HFFc6 (cell line): ENCODE measurements at regions not wholly inside any gene's neighbourhood (a gene's known extent, or its start where the extent isn't known, plus 50 kb on each side); places are given as distances from the start of the nearest gene placed in this dataset.

Experiments used
- DNase-seq: peaks from one replicate; pipeline ENCODE4 v3.0.0-alpha.2; 2018
- H3K27ac Mint-ChIP-seq: 2 replicates; pipeline ENCODE4 v1.8.0; 2020; ENCODE audit warnings: mild to moderate bottlenecking, mixed read lengths
- H3K27me3 Mint-ChIP-seq: 2 replicates; pipeline ENCODE4 v1.8.0; 2021; ENCODE audit warnings: mild to moderate bottlenecking, moderate library complexity, mixed read lengths; ENCODE audit not compliant: insufficient read depth
- H3K36me3 Mint-ChIP-seq: 2 replicates; pipeline ENCODE4 v1.8.0; 2021; ENCODE audit warnings: low read depth, mixed read lengths
- H3K4me1 Mint-ChIP-seq: 2 replicates; pipeline ENCODE4 v1.8.0; 2020; ENCODE audit warnings: low read depth, mixed read lengths
- H3K4me3 Mint-ChIP-seq: 2 replicates; pipeline ENCODE4 v1.8.0; 2020; ENCODE audit warnings: mild to moderate bottlenecking, moderate library complexity, mixed read lengths
- H3K9me3 Mint-ChIP-seq: 2 replicates; pipeline ENCODE4 v1.8.0; 2020; ENCODE audit warnings: mild to moderate bottlenecking, mixed read lengths
- TF ChIP-seq, protein P1 (sequence below): fragments of 200-600 bp; sonication (generic); IDR thresholded peaks from 2 replicates; pipeline ENCODE4 v1.5.0; 2021; ENCODE audit warnings: antibody characterized with exemption, mild to moderate bottlenecking

DNA sequence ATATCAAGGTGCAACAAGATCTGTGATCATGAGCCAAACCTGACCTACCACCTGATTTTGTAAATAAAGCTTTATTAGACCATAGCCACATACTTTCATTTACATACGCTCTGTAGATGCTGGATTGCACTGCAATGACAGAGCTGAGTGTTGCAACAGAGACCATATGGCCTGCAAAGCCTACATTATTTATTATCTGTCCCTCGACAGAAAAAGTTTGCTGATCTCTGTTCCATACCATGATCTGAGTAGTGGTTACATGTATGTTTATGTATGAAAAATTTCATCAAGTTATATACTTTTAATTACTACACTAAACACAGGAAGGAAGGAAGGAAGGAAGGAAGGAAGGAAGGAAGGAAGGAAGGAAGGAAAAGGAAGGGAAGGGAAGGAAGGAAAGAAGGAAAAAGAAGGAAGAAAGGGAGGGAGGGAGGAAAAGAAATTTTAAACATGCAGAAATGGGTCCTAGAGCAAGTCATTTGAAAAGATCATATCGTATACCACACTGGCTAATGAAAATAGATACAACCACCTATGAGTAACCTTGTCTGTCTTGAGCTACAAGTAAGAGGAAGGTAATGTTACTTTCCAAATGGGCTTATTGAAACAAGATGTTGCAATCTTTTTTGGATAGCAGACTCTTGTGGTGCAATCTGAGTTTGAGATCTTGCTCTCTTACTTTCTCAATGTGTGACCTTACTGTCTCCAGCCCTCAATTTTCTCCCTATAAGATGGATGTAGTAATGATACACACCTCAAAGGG is 441.0 kb downstream of the KIF16B start:
- H3K4me3 Mint-ChIP-seq: no peak overlapping the region
- H3K36me3 Mint-ChIP-seq: no peaks in the 10 kb centered on the region
- no peaks in the 10 kb centered on the region for H3K27me3 Mint-ChIP-seq
- H3K9me3 Mint-ChIP-seq: peaks cover 72% of the 10 kb centered on the region
- no peak for DNase-seq
- TF ChIP-seq, protein P1, sequence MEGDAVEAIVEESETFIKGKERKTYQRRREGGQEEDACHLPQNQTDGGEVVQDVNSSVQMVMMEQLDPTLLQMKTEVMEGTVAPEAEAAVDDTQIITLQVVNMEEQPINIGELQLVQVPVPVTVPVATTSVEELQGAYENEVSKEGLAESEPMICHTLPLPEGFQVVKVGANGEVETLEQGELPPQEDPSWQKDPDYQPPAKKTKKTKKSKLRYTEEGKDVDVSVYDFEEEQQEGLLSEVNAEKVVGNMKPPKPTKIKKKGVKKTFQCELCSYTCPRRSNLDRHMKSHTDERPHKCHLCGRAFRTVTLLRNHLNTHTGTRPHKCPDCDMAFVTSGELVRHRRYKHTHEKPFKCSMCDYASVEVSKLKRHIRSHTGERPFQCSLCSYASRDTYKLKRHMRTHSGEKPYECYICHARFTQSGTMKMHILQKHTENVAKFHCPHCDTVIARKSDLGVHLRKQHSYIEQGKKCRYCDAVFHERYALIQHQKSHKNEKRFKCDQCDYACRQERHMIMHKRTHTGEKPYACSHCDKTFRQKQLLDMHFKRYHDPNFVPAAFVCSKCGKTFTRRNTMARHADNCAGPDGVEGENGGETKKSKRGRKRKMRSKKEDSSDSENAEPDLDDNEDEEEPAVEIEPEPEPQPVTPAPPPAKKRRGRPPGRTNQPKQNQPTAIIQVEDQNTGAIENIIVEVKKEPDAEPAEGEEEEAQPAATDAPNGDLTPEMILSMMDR: no peak
- no peaks in the 10 kb centered on the region for H3K4me1 Mint-ChIP-seq
- no peak overlapping the region for H3K27ac Mint-ChIP-seq

DNA sequence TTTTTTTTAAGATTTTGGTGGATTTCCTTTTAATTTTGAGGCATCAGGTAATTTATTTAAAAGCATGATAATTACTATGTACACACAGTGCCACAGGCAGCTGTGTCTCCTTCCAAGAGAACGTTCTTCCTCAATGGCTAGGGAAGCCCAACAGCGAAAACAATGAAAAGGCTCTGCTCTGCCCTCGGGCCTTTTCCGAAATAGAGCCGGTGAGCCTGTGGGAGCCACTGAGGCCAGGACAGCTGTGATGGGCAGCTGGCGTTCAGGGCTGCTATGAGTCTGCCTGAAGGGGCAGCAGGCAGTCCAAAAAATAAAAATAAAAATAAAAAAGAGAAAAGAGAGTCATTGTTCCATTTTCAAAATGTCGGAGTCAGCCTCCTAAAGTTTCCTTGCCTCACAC is 443.8 kb downstream of the KIF16B start:
- Mint-ChIP-seq H3K27ac (no peak overlapping the region), H3K4me1 (no peaks in the 10 kb centered on the region)
- TF ChIP-seq, protein P1: no peak

DNA sequence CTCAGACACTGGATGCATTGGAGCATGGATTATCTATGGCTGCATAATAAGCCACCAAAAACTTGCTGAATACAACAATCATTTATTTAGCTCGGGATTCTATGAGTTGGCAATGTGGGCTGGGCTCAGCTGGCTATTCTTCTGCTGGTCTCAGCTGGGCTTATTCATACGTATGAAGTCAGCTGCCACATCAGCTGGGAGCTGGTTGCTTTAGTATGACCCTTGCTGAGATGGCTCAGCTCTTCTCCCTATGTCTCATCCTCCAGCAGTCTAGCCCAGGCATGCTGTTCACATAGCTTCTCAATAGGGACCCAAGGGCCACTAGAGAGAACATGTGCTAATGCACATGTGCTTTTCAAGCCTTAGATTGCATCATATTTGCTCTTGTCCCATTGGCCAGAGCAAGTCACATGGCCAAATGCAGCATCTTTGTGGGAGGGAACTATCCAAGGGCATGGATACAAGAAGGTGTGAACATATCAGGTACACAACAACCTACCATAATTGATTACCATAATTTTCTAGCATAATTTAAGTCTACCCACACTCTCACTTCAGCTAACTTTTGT is 444.6 kb downstream of the KIF16B start:
- Mint-ChIP-seq H3K27ac (no peak overlapping the region), H3K36me3 (no peaks in the 10 kb centered on the region), H3K4me1 (no peaks in the 10 kb centered on the region), H3K9me3 (peaks cover 64% of the 10 kb centered on the region), H3K27me3 (no peaks in the 10 kb centered on the region), H3K4me3 (no peak overlapping the region)
- DNase-seq: no peak
- TF ChIP-seq, protein P1: no peak

More for the DNA sequence above, 443.8 kb downstream of the KIF16B start:
- H3K27me3 Mint-ChIP-seq: no peaks in the 10 kb centered on the region
- no peak for DNase-seq
- H3K36me3 Mint-ChIP-seq: no peaks in the 10 kb centered on the region
- no peak overlapping the region for H3K4me3 Mint-ChIP-seq
- peaks cover 65% of the 10 kb centered on the region for H3K9me3 Mint-ChIP-seq

DNA sequence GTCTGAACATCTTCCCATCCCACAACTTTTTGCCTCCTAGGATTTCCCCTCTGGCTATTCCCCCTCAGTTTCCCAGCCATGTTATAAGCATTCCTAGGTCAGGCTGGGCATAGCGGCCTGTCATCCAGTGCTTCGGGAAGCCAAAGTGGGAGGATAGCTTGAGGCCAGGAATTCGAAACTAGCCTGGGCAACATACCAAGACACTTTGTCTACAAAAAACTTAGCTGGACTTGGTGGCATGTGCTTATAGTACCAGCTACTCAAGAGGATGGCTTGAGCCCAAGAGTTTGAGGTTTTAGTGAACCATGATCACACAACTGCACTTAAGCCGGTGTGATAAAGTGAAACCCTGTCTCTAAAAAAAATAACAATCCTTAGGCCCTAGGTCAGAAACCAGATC is 447.4 kb downstream of the KIF16B start:
- DNase-seq: no peak
- Mint-ChIP-seq H3K36me3 (no peaks in the 10 kb centered on the region), H3K4me1 (no peaks in the 10 kb centered on the region), H3K9me3 (peaks cover 58% of the 10 kb centered on the region), H3K27ac (no peak overlapping the region), H3K27me3 (no peaks in the 10 kb centered on the region), H3K4me3 (no peak overlapping the region)
- TF ChIP-seq, protein P1: no peak

DNA sequence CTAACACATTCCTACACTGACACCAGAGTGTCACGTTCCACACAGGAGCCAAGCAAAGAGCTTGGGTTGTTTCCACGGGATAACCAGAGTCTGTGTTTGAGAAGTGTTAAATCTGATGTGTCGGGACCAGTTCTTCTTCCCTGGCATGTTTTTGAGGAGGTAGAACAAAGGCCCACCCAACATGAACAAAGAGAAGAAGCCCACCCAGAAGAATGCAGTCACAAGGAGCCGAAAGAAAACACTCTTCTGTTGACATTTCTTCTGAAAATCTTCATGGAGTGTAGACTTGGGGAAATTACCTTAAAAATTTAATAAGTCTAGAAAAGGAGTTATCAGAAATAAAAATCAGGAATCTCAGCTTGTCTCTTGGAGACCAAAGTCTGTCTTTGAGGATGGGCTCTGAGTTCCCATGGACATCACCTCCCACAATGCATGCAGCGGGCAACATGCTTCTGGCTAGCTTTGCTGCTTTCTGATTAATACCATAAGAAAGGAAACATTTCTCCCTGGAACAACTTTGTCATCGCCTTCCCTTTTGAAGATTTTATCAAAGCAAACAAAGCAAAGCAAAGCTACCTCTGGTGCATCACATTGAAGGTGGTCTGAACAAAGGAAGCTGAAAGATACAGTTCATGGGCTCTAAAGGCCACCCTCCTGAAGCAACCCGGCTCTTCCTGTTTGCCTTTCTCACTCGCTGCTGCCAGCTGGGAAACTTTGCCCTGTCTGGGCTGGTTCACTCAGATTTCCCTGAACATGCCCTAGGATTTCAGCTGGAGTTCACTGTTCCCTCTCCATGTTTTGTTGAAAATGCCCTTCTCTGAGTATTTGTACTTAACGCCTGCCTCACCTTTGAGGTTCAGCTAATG is 448.1 kb downstream of the KIF16B start:
- H3K27me3 Mint-ChIP-seq: no peaks in the 10 kb centered on the region

More for the DNA sequence above, 448.1 kb downstream of the KIF16B start:
- Mint-ChIP-seq H3K4me3 (no peak overlapping the region), H3K27ac (no peak overlapping the region), H3K4me1 (no peaks in the 10 kb centered on the region), H3K9me3 (peaks cover 56% of the 10 kb centered on the region), H3K36me3 (no peaks in the 10 kb centered on the region)
- TF ChIP-seq, protein P1: no peak
- no peak for DNase-seq
